H9 (cell line): ENCODE measurements at regions not wholly inside any gene's neighbourhood (a gene's known extent, or its start where the extent isn't known, plus 50 kb on each side); places are given as distances from the start of the nearest gene placed in this dataset.

Experiments
- DNase-seq: peaks from one replicate; pipeline ENCODE4 v3.0.0-alpha.2; 2017
- H2AFZ ChIP-seq: one replicate; pipeline ENCODE4 v1.6.1; 2013; ENCODE audit warnings: mild to moderate bottlenecking, low read length, control low read depth, moderate library complexity
- H2AK5ac ChIP-seq: 2 replicates; pipeline ENCODE4 v1.6.1; 2013; ENCODE audit warnings: low read length, control low read depth, mixed read lengths; ENCODE audit not compliant: insufficient read length
- H2BK120ac ChIP-seq: one replicate; pipeline ENCODE4 v1.6.1; 2013; ENCODE audit warnings: low read depth, mild to moderate bottlenecking, low read length, control low read depth, inconsistent platforms; ENCODE audit not compliant: poor library complexity, severe bottlenecking
- H2BK12ac ChIP-seq: 2 replicates; pipeline ENCODE4 v1.6.1; 2013; ENCODE audit warnings: low read length, control low read depth, mixed read lengths, low read depth; ENCODE audit not compliant: insufficient read length
- H2BK15ac ChIP-seq: 2 replicates; pipeline ENCODE4 v1.6.1; 2013; ENCODE audit warnings: low read depth, low read length, control low read depth
- H2BK20ac ChIP-seq: one replicate; pipeline ENCODE4 v1.6.1; 2013; ENCODE audit warnings: low read depth, mild to moderate bottlenecking, low read length, control low read depth, inconsistent platforms; ENCODE audit not compliant: poor library complexity, severe bottlenecking
- H2BK5ac ChIP-seq: 2 replicates; pipeline ENCODE4 v1.6.1; 2013; ENCODE audit warnings: low read length, control low read depth, mixed read lengths; ENCODE audit not compliant: insufficient read length
- H3K14ac ChIP-seq: 2 replicates; pipeline ENCODE4 v1.6.1; 2013; ENCODE audit warnings: low read length, control low read depth; ENCODE audit not compliant: insufficient read depth
- H3K18ac ChIP-seq: 2 replicates; pipeline ENCODE4 v1.6.1; 2013; ENCODE audit warnings: low read depth, mild to moderate bottlenecking, mixed read lengths, low read length, control low read depth; ENCODE audit not compliant: insufficient read length
- H3K23ac ChIP-seq: 2 replicates; pipeline ENCODE4 v1.6.1; 2013; ENCODE audit warnings: low read length, control low read depth, mixed read lengths, low read depth; ENCODE audit not compliant: insufficient read length
- H3K23me2 ChIP-seq: 2 replicates; pipeline ENCODE4 v1.6.1; 2013; ENCODE audit warnings: low read depth, mild to moderate bottlenecking, mixed read lengths, low read length, control low read depth; ENCODE audit not compliant: insufficient read length, poor library complexity, severe bottlenecking
- H3K27ac ChIP-seq: 2 replicates; pipeline ENCODE4 v1.5.1; 2013; ENCODE audit warnings: low read length, control low read depth, mixed read lengths, low read depth; ENCODE audit not compliant: insufficient read length
- H3K27me3 ChIP-seq: 2 replicates; pipeline ENCODE4 v1.6.1; 2013; ENCODE audit warnings: low read length, control low read depth, inconsistent platforms; ENCODE audit not compliant: insufficient read depth
- H3K4ac ChIP-seq: 2 replicates; pipeline ENCODE4 v1.6.1; 2013; ENCODE audit warnings: low read depth, mild to moderate bottlenecking, control low read depth, inconsistent platforms, low read length, moderate library complexity
- H3K4me1 ChIP-seq: 2 replicates; pipeline ENCODE4 v1.6.1; 2013; ENCODE audit warnings: low read length, control low read depth, inconsistent platforms; ENCODE audit not compliant: insufficient read depth
- H3K4me2 ChIP-seq: 2 replicates; pipeline ENCODE4 v1.6.1; 2013; ENCODE audit warnings: low read length, control low read depth, mixed read lengths; ENCODE audit not compliant: insufficient read length, insufficient read depth
- H3K56ac ChIP-seq: 2 replicates; pipeline ENCODE4 v1.6.1; 2013; ENCODE audit warnings: low read depth, mild to moderate bottlenecking, mixed read lengths, low read length, control low read depth; ENCODE audit not compliant: insufficient read length
- H3K79me1 ChIP-seq: 2 replicates; pipeline ENCODE4 v1.6.1; 2013; ENCODE audit warnings: low read depth, mild to moderate bottlenecking, moderate library complexity, low read length, control low read depth, inconsistent platforms; ENCODE audit not compliant: insufficient read depth, poor library complexity, severe bottlenecking
- H3K79me2 ChIP-seq: 2 replicates; pipeline ENCODE4 v1.6.1; 2013; ENCODE audit warnings: low read length, control low read depth, inconsistent platforms; ENCODE audit not compliant: insufficient read depth
- H3K9ac ChIP-seq: 2 replicates; pipeline ENCODE4 v1.6.1; 2013; ENCODE audit warnings: low read length, control low read depth, mixed read lengths; ENCODE audit not compliant: insufficient read length; ENCODE audit errors: extremely low read depth
- H3K9me3 ChIP-seq: one replicate; pipeline ENCODE4 v1.6.1; 2013; ENCODE audit warnings: low read depth, low read length, inconsistent platforms; ENCODE audit not compliant: control insufficient read depth
- H3T11ph ChIP-seq: one replicate; pipeline ENCODE4 v1.6.1; 2013; ENCODE audit warnings: mild to moderate bottlenecking, low read length, control low read depth, inconsistent platforms
- H4K20me1 ChIP-seq: one replicate; pipeline ENCODE4 v1.6.1; 2013; ENCODE audit not compliant: control insufficient read depth, insufficient read length, insufficient read depth
- H4K5ac ChIP-seq: 2 replicates; pipeline ENCODE4 v1.6.1; 2013; ENCODE audit warnings: low read depth, mild to moderate bottlenecking, mixed read lengths, low read length, control low read depth; ENCODE audit not compliant: insufficient read length
- H4K8ac ChIP-seq: replicated peaks from 2 replicates; pipeline ENCODE4 v1.6.1; 2013; ENCODE audit warnings: low read length, control low read depth, mixed read lengths, low read depth; ENCODE audit not compliant: insufficient read length
- H4K91ac ChIP-seq: 2 replicates; pipeline ENCODE4 v1.6.1; 2013; ENCODE audit warnings: low read depth, mild to moderate bottlenecking, moderate library complexity, mixed read lengths, low read length, control low read depth; ENCODE audit not compliant: insufficient read length
- H3K27ac Mint-ChIP-seq, 3 experiments: 2 replicates in 2 of 3; 3 replicates in 1 of 3; pipeline ENCODE4 v1.8.0; 2020 to 2021; ENCODE audit warnings: mixed read lengths in 3 of 3, mild to moderate bottlenecking in 1 of 3, moderate library complexity in 1 of 3
- H3K27me3 Mint-ChIP-seq: 2 replicates; pipeline ENCODE4 v1.8.0; 2021; ENCODE audit warnings: low read depth, mild to moderate bottlenecking, moderate library complexity, mixed read lengths
- H3K36me3 Mint-ChIP-seq, 3 experiments: 2 replicates in 2 of 3; 3 replicates in 1 of 3; pipeline ENCODE4 v1.8.0; 2020 to 2021; ENCODE audit warnings: low read depth in 3 of 3, mixed read lengths in 3 of 3; ENCODE audit not compliant: insufficient read depth in 1 of 3
- H3K4me1 Mint-ChIP-seq, 2 experiments: 2 replicates each; pipeline ENCODE4 v1.8.0; 2020; ENCODE audit warnings: mixed read lengths in 2 of 2
- H3K4me3 Mint-ChIP-seq, 2 experiments: 2 replicates in 1 of 2; 3 replicates in 1 of 2; pipeline ENCODE4 v1.8.0; 2020 to 2021; ENCODE audit warnings: mild to moderate bottlenecking in 2 of 2, mixed read lengths in 2 of 2, moderate library complexity in 1 of 2
- H3K9me3 Mint-ChIP-seq, 2 experiments: 2 replicates in 1 of 2; 3 replicates in 1 of 2; pipeline ENCODE4 v1.8.0; 2020; ENCODE audit warnings: mild to moderate bottlenecking in 2 of 2, mixed read lengths in 2 of 2, moderate library complexity in 1 of 2
- CTCF ChIP-seq: fragments of 200-600 bp; sonication (generic); conservative IDR thresholded peaks from 3 replicates; pipeline ENCODE4 v1.8.0; 2021; ENCODE audit warnings: antibody characterized with exemption, mild to moderate bottlenecking
- WGBS: extraction: QIAGEN DNeasy Blood & Tissue Kit; methylation state at CpG from one replicate; pipeline ENCODE4 v1.1.7; 2013; ENCODE audit warnings: missing lambda C conversion rate, low lambda C conversion rate, mixed read lengths; ENCODE audit not compliant: insufficient read length; ENCODE audit errors: extremely low coverage; 5-methylcytosine and 5-hydroxymethylcytosine counted together

- Histone ChIP-seq H2BK120ac (no peak overlapping the region), H2AFZ (no peak overlapping the region), H2BK20ac (no peak overlapping the region), H3K79me1 (no peaks in the 10 kb centered on the region), H3K4me2 (no peak overlapping the region), H3K27ac (no peak overlapping the region), H3K4me1 (no peaks in the 10 kb centered on the region), H3K14ac (no peak overlapping the region), H2BK12ac (no peak overlapping the region), H4K20me1 (no peaks in the 10 kb centered on the region), H3K18ac (no peak overlapping the region), H4K5ac (no peak overlapping the region), H3T11ph (no peak overlapping the region), H2AK5ac (no peak overlapping the region), H2BK15ac (no peak overlapping the region), H3K4ac (no peak overlapping the region), H3K56ac (no peak overlapping the region), H3K27me3 (no peaks in the 10 kb centered on the region), H4K8ac (no peak overlapping the region), H4K91ac (no peak overlapping the region), H3K79me2 (no peaks in the 10 kb centered on the region), H3K23ac (no peak overlapping the region), H3K9me3 (no peaks in the 10 kb centered on the region), H3K23me2 (no peaks in the 10 kb centered on the region), H3K9ac (no peak overlapping the region), H2BK5ac (no peak overlapping the region)
- Mint-ChIP-seq H3K4me1 (no peaks in the 10 kb centered on the region), H3K27me3 (peaks cover 6% of the 10 kb centered on the region), H3K27ac (no peak overlapping the region), H3K9me3 (no peaks in the 10 kb centered on the region; a peak in 1 of 5 replicates), H3K4me3 (no peak overlapping the region), H3K36me3 (no peaks in the 10 kb centered on the region)
- DNase-seq: no peak
- no peak for TF ChIP-seq CTCF
- no CpG with 5 or more reads among the region's 3 CpGs for WGBS
Measured at GRCh38 chr11:62068730-62069129, 55.1 kb upstream of the INCENP start.
